ENCODE measurements at regions not wholly inside any gene's neighbourhood (a gene's known extent, or its start where the extent isn't known, plus 50 kb on each side); places are given as distances from the start of the nearest gene placed in this dataset.

DNA sequence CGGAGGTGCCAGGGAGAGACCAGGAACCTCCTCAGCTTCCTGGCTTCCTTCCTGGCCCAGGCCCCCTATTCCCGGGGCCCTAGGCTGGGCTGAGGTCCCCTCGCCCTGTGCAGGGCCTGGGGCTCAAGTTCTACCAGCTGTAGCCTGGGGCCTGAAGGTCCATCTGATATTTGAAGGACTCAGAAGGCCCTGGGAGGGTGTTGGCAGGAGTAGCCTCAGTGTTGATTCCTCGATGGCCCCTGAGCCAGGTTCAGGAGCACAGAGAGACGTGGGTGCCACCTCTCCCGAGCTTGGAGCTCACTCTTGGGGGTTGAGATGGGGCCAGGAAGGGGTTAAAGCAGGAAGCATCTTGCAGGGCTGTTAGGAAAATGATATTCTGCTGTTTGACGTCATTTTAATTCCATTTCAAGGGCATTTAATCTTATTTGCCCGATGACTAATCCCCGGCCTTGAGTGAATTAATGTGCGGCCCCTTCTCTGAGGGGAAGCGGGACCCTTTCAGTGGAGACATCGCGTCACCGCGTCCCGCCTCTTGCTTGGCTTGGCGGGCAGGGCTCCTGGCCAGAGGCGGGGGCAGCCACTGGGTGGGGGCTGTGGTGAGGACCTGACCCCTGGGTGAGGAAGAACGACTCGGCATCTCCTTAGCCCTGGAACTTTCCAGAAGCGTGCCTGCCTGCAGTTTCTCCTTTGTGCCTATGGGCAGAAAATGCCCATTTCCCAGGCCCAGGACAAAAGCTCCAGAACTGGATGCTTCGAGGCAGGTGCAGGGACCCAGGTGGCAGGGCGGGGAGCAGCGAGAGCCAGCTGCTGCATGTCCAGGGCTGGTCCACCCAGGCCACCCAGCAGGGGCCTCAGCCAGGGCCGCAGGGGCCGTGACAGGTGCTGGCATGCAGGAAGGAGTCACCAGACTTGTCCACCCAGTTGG, 158.3 kb downstream of the KIF26A start:
- H3K27me3 ChIP-seq (ENCODE audit: control insufficient read depth, insufficient read depth, low read length) = no peaks in the 10 kb centered on the region
- H3K4me3 ChIP-seq (ENCODE audit: low read length) = no peak overlapping the region

GRCh38 chr14:104297313-104297704, 158.9 kb downstream of the KIF26A start:
- H3K4me2 ChIP-seq (ENCODE audit: low read length) = no peak overlapping the region
- H3K9me3 ChIP-seq (replicated peaks; ENCODE audit: low read length) = no peaks in the 10 kb centered on the region
- H3K4me3 ChIP-seq (ENCODE audit: low read length) = no peak overlapping the region
- no peaks in the 10 kb centered on the region for H3K4me1 ChIP-seq (ENCODE audit: control insufficient read depth, insufficient read depth, low read length)
- no peaks in the 10 kb centered on the region for H3K36me3 ChIP-seq (ENCODE audit: insufficient read depth, low read length)
- H3K9ac ChIP-seq (ENCODE audit: low read depth, low read length) = no peak overlapping the region
- no peaks in the 10 kb centered on the region for H3K27me3 ChIP-seq (ENCODE audit: control insufficient read depth, insufficient read depth, low read length)

More for the DNA sequence above, 158.3 kb downstream of the KIF26A start:
- Histone ChIP-seq H3K36me3 (ENCODE audit: insufficient read depth, low read length) (no peaks in the 10 kb centered on the region), H3K9ac (ENCODE audit: low read depth, low read length) (no peak overlapping the region), H3K4me2 (ENCODE audit: low read length) (no peak overlapping the region), H3K4me1 (ENCODE audit: control insufficient read depth, insufficient read depth, low read length) (no peaks in the 10 kb centered on the region), H3K9me3 (replicated peaks; ENCODE audit: low read length) (no peaks in the 10 kb centered on the region)

- Histone ChIP-seq H3K9me3 (replicated peaks; ENCODE audit: low read length) (peaks cover 4% of the 10 kb centered on the region), H3K4me2 (ENCODE audit: low read length) (no peak overlapping the region), H3K27me3 (ENCODE audit: control insufficient read depth, insufficient read depth, low read length) (no peaks in the 10 kb centered on the region), H3K4me3 (ENCODE audit: low read length) (no peak overlapping the region), H3K36me3 (ENCODE audit: insufficient read depth, low read length) (no peaks in the 10 kb centered on the region), H3K9ac (ENCODE audit: low read depth, low read length) (no peak overlapping the region), H3K4me1 (ENCODE audit: control insufficient read depth, insufficient read depth, low read length) (no peaks in the 10 kb centered on the region)
These were observed 159.5 kb downstream of the KIF26A start for GRCh38 chr14:104297721-104298401.

DNA sequence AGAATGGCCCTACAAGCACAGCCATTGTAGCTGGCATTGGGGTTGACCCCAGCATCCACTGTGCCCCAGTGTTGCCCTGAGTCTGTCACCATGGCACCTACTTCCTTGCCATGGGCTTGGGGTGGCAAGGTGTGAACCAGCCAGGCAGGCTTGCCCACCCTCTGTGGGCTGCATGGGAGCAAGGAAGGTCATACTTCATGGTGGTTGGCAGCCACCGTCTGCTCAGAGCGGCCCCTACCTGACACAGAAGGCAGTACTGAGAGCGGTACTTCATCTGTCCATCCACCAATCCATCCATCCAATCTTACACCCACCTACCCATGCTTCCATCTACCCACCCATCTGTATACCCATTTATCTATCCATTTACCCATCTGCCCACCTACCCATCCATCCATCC, 160.1 kb downstream of the KIF26A start:
- no peak overlapping the region for H3K9ac ChIP-seq (ENCODE audit: low read depth, low read length)
- H3K4me2 ChIP-seq (ENCODE audit: low read length) = no peak overlapping the region
- no peak overlapping the region for H3K4me3 ChIP-seq (ENCODE audit: low read length)
- peaks cover 7% of the 10 kb centered on the region for H3K9me3 ChIP-seq (replicated peaks; ENCODE audit: low read length)
- no peaks in the 10 kb centered on the region for H3K27me3 ChIP-seq (ENCODE audit: control insufficient read depth, insufficient read depth, low read length)
- H3K4me1 ChIP-seq (ENCODE audit: control insufficient read depth, insufficient read depth, low read length) = no peaks in the 10 kb centered on the region
- H3K36me3 ChIP-seq (ENCODE audit: insufficient read depth, low read length) = no peaks in the 10 kb centered on the region

- H3K27me3 ChIP-seq (ENCODE audit: control insufficient read depth, insufficient read depth, low read length) = no peaks in the 10 kb centered on the region
- H3K9ac ChIP-seq (ENCODE audit: low read depth, low read length) = no peak overlapping the region
- no peaks in the 10 kb centered on the region for H3K36me3 ChIP-seq (ENCODE audit: insufficient read depth, low read length)
- no peaks in the 10 kb centered on the region for H3K4me1 ChIP-seq (ENCODE audit: control insufficient read depth, insufficient read depth, low read length)
- H3K4me2 ChIP-seq (ENCODE audit: low read length) = no peak overlapping the region
- H3K9me3 ChIP-seq (replicated peaks; ENCODE audit: low read length) = peaks cover 10% of the 10 kb centered on the region
- H3K4me3 ChIP-seq (ENCODE audit: low read length) = no peak overlapping the region
These were observed 161.8 kb downstream of the KIF26A start for GRCh38 chr14:104299993-104300761.

GRCh38 chr14:104301731-104302460, 163.5 kb downstream of the KIF26A start:
- Histone ChIP-seq H3K36me3 (ENCODE audit: insufficient read depth, low read length) (no peaks in the 10 kb centered on the region), H3K9ac (ENCODE audit: low read depth, low read length) (no peak overlapping the region), H3K27me3 (ENCODE audit: control insufficient read depth, insufficient read depth, low read length) (no peaks in the 10 kb centered on the region), H3K4me1 (ENCODE audit: control insufficient read depth, insufficient read depth, low read length) (no peaks in the 10 kb centered on the region), H3K4me2 (ENCODE audit: low read length) (no peak overlapping the region), H3K9me3 (replicated peaks; ENCODE audit: low read length) (peaks cover 15% of the 10 kb centered on the region), H3K4me3 (ENCODE audit: low read length) (no peak overlapping the region)

GRCh38 chr14:104302794-104303405, 164.5 kb downstream of the KIF26A start:
- Histone ChIP-seq H3K27me3 (ENCODE audit: control insufficient read depth, insufficient read depth, low read length) (no peaks in the 10 kb centered on the region), H3K9me3 (replicated peaks; ENCODE audit: low read length) (peaks cover 19% of the 10 kb centered on the region), H3K9ac (ENCODE audit: low read depth, low read length) (no peak overlapping the region), H3K4me2 (ENCODE audit: low read length) (no peak overlapping the region), H3K36me3 (ENCODE audit: insufficient read depth, low read length) (no peaks in the 10 kb centered on the region), H3K4me1 (ENCODE audit: control insufficient read depth, insufficient read depth, low read length) (no peaks in the 10 kb centered on the region), H3K4me3 (ENCODE audit: low read length) (no peak overlapping the region)

GRCh38 chr14:104303705-104304425, 165.5 kb downstream of the KIF26A start:
- no peak overlapping the region for H3K9ac ChIP-seq (ENCODE audit: low read depth, low read length)
- no peaks in the 10 kb centered on the region for H3K27me3 ChIP-seq (ENCODE audit: control insufficient read depth, insufficient read depth, low read length)
- H3K9me3 ChIP-seq (replicated peaks; ENCODE audit: low read length) = peaks cover 19% of the 10 kb centered on the region
- no peak overlapping the region for H3K4me3 ChIP-seq (ENCODE audit: low read length)
- H3K4me1 ChIP-seq (ENCODE audit: control insufficient read depth, insufficient read depth, low read length) = no peaks in the 10 kb centered on the region
- no peaks in the 10 kb centered on the region for H3K36me3 ChIP-seq (ENCODE audit: insufficient read depth, low read length)
- no peak overlapping the region for H3K4me2 ChIP-seq (ENCODE audit: low read length)

GRCh38 chr14:104304451-104305351, 166.3 kb downstream of the KIF26A start:
- no peak overlapping the region for H3K9ac ChIP-seq (ENCODE audit: low read depth, low read length)
- no peaks in the 10 kb centered on the region for H3K36me3 ChIP-seq (ENCODE audit: insufficient read depth, low read length)
- no peak overlapping the region for H3K4me3 ChIP-seq (ENCODE audit: low read length)
- no peaks in the 10 kb centered on the region for H3K27me3 ChIP-seq (ENCODE audit: control insufficient read depth, insufficient read depth, low read length)
- H3K4me2 ChIP-seq (ENCODE audit: low read length) = no peak overlapping the region
- H3K4me1 ChIP-seq (ENCODE audit: control insufficient read depth, insufficient read depth, low read length) = no peaks in the 10 kb centered on the region
- peaks cover 19% of the 10 kb centered on the region for H3K9me3 ChIP-seq (replicated peaks; ENCODE audit: low read length)
